ENCODE measurements at regions not wholly inside any gene's neighbourhood (a gene's known extent, or its start where the extent isn't known, plus 50 kb on each side); places are given as distances from the start of the nearest gene placed in this dataset.
"Not testable (repeated sequence)": the region's sequence is repeated elsewhere in the genome, so short reads cannot be mapped to it uniquely, and the experiment has no call there.

DNA sequence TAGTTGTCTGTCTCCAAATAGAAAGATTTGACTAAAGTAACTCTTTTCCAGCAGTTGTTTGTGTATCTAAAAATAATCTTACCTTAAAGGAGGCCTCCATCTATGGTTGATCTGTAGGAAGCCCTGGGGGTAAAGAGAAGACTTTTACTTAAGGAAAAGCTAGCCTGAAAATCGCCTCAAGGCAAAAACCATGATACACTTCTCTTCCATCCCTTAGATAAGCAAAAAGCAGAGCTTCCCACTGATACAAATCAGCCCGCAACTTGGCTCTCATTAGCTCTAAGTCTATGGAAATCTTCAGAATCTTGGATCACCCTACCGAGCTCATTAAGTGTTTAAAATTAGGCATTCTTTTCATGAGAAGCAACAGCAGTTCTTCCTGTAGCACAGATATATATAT, 576.9 kb upstream of the PTBP2 start:
- TF ChIP-seq, protein P1, sequence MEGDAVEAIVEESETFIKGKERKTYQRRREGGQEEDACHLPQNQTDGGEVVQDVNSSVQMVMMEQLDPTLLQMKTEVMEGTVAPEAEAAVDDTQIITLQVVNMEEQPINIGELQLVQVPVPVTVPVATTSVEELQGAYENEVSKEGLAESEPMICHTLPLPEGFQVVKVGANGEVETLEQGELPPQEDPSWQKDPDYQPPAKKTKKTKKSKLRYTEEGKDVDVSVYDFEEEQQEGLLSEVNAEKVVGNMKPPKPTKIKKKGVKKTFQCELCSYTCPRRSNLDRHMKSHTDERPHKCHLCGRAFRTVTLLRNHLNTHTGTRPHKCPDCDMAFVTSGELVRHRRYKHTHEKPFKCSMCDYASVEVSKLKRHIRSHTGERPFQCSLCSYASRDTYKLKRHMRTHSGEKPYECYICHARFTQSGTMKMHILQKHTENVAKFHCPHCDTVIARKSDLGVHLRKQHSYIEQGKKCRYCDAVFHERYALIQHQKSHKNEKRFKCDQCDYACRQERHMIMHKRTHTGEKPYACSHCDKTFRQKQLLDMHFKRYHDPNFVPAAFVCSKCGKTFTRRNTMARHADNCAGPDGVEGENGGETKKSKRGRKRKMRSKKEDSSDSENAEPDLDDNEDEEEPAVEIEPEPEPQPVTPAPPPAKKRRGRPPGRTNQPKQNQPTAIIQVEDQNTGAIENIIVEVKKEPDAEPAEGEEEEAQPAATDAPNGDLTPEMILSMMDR (IDR thresholded peaks at IDR 0.05; ENCODE audit: insufficient read depth, low read length, poor library complexity, severe bottlenecking): no peak
- TF ChIP-seq EZH2phosphoT487 (conservative IDR thresholded peaks at IDR 0.05; ENCODE audit: low read length): no peak
- H3K9me3 ChIP-seq (ENCODE audit: insufficient read depth, low read length): 0 out of 2 replicates have a peak, but pooled peaks cover 4% of the 10 kb centered on the region
- no peaks in the 10 kb centered on the region for H3K9me2 ChIP-seq (replicated peaks; ENCODE audit: insufficient read depth, low read length)
- H3K27ac ChIP-seq (ENCODE audit: low read depth, low read length): no peak overlapping the region
- no peaks in the 10 kb centered on the region for H3F3A ChIP-seq (ENCODE audit: insufficient read depth)
- no peak overlapping the region for H2AFZ ChIP-seq (ENCODE audit: low read depth, low read length, severe bottlenecking)
- H3K79me2 ChIP-seq (ENCODE audit: insufficient read depth, low read length): no peaks in the 10 kb centered on the region
- no peak overlapping the region for H3K9ac ChIP-seq (ENCODE audit: low read length)
- no peaks in the 10 kb centered on the region for H3K36me3 ChIP-seq (ENCODE audit: low read length)
- no peaks in the 10 kb centered on the region for H4K20me1 ChIP-seq (ENCODE audit: low read depth, low read length)
- no peaks in the 10 kb centered on the region for H3K27me3 ChIP-seq (ENCODE audit: low read length)
- H3K4me2 ChIP-seq (ENCODE audit: low read depth, low read length, poor library complexity, severe bottlenecking): no peak overlapping the region
- no peak overlapping the region for H3K4me3 ChIP-seq (ENCODE audit: insufficient read depth, low read length, poor library complexity, severe bottlenecking)

DNA sequence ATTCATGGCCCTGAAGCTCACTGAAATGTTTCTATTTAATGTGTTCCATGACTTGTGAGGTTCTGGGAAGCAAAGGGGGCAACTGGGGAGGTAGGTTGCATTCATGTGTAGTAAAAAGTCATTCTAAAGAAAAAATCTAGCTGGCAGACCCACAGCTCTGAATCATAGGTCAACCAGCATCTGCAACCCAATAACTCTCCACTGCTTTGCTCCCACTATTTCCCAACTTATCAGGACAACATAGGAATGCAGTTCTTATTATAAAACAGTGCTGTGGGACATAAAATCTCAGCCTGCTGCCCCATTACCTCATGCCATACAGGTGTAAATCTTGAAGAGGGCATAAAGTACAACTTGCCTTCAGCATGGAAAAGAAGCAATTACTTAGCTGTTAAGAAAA, 576.1 kb upstream of the PTBP2 start:
- Histone ChIP-seq H3F3A (ENCODE audit: insufficient read depth) (no peaks in the 10 kb centered on the region), H4K20me1 (ENCODE audit: low read depth, low read length) (no peaks in the 10 kb centered on the region), H3K4me3 (ENCODE audit: insufficient read depth, low read length, poor library complexity, severe bottlenecking) (no peak overlapping the region), H3K36me3 (ENCODE audit: low read length) (no peaks in the 10 kb centered on the region), H3K9me3 (ENCODE audit: insufficient read depth, low read length) (0 out of 2 replicates have a peak, but pooled peaks cover 4% of the 10 kb centered on the region), H2AFZ (ENCODE audit: low read depth, low read length, severe bottlenecking) (no peak overlapping the region), H3K79me2 (ENCODE audit: insufficient read depth, low read length) (no peaks in the 10 kb centered on the region), H3K4me2 (ENCODE audit: low read depth, low read length, poor library complexity, severe bottlenecking) (no peak overlapping the region), H3K27me3 (ENCODE audit: low read length) (no peaks in the 10 kb centered on the region), H3K9ac (ENCODE audit: low read length) (no peak overlapping the region), H3K9me2 (replicated peaks; ENCODE audit: insufficient read depth, low read length) (no peaks in the 10 kb centered on the region), H3K27ac (ENCODE audit: low read depth, low read length) (no peak overlapping the region)
- TF ChIP-seq EZH2phosphoT487 (conservative IDR thresholded peaks at IDR 0.05; ENCODE audit: low read length): no peak
- TF ChIP-seq, protein P1 (IDR thresholded peaks at IDR 0.05; ENCODE audit: insufficient read depth, low read length, poor library complexity, severe bottlenecking): no peak

DNA sequence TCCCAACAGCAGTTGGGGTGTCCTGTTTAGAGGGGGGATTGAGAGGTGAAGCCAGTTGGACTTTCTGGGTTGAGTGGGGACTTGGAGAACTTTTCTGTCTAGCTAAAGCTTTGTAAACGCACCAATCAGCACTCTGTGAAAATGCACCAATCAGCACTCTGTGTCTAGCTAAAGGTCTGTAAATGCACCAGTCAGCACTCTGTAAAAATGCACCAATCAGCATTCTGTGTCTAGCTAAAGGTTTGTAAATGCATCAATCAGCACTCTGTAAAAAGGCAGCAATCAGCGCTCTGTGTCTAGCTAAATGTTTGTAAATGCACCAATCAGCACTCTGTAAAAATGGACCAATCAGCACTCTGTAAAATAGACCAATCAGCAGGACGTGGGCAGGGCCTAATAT, 568.6 kb upstream of the PTBP2 start:
- not testable (repeated sequence) for H4K20me1 ChIP-seq (ENCODE audit: low read depth, low read length); H2AFZ ChIP-seq (ENCODE audit: low read depth, low read length, severe bottlenecking); H3K27me3 ChIP-seq (ENCODE audit: low read length); H3K4me3 ChIP-seq (ENCODE audit: insufficient read depth, low read length, poor library complexity, severe bottlenecking); H3K9me3 ChIP-seq (ENCODE audit: insufficient read depth, low read length); H3K4me2 ChIP-seq (ENCODE audit: low read depth, low read length, poor library complexity, severe bottlenecking); H3K36me3 ChIP-seq (ENCODE audit: low read length); H3K27ac ChIP-seq (ENCODE audit: low read depth, low read length); H3F3A ChIP-seq (ENCODE audit: insufficient read depth); H3K9me2 ChIP-seq (replicated peaks; ENCODE audit: insufficient read depth, low read length); H3K9ac ChIP-seq (ENCODE audit: low read length); H3K79me2 ChIP-seq (ENCODE audit: insufficient read depth, low read length)

DNA sequence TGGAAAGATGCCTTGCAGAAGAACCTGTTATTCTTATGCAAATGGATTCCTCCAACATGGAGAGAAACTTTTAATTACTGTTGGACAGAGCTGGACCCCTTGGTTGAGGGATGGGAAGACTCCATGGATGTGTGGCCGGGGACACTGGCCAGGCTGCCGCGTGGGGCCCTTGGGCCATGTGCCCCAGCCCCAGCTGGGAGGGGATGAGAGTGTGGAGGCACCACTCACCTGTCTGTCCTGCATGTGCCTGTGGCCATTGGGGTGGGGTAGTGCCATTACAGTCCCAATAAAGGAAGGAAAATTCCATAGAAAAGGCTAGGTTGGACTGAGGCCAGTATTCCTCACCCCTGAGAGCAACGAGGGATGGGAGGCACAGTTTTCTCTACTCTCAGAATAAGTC, 564.5 kb upstream of the PTBP2 start:
- Histone ChIP-seq H2AFZ (ENCODE audit: low read depth, low read length, severe bottlenecking) (no peak overlapping the region), H3F3A (ENCODE audit: insufficient read depth) (no peaks in the 10 kb centered on the region), H3K27me3 (ENCODE audit: low read length) (no peaks in the 10 kb centered on the region), H3K36me3 (ENCODE audit: low read length) (no peaks in the 10 kb centered on the region), H3K9me3 (ENCODE audit: insufficient read depth, low read length) (no peaks in the 10 kb centered on the region), H3K79me2 (ENCODE audit: insufficient read depth, low read length) (no peaks in the 10 kb centered on the region), H3K4me2 (ENCODE audit: low read depth, low read length, poor library complexity, severe bottlenecking) (no peak overlapping the region), H3K4me3 (ENCODE audit: insufficient read depth, low read length, poor library complexity, severe bottlenecking) (no peak overlapping the region), H3K9me2 (replicated peaks; ENCODE audit: insufficient read depth, low read length) (no peaks in the 10 kb centered on the region), H3K27ac (ENCODE audit: low read depth, low read length) (no peak overlapping the region), H3K9ac (ENCODE audit: low read length) (no peak overlapping the region), H4K20me1 (ENCODE audit: low read depth, low read length) (no peaks in the 10 kb centered on the region)
- TF ChIP-seq, protein P1 (IDR thresholded peaks at IDR 0.05; ENCODE audit: insufficient read depth, low read length, poor library complexity, severe bottlenecking): no peak
- no peak for TF ChIP-seq EZH2phosphoT487 (conservative IDR thresholded peaks at IDR 0.05; ENCODE audit: low read length)
